ENCODE measurements at regions not wholly inside any gene's neighbourhood (a gene's known extent, or its start where the extent isn't known, plus 50 kb on each side); places are given as distances from the start of the nearest gene placed in this dataset.

- no peak overlapping the region for H3K4me2 ChIP-seq (replicated peaks; ENCODE audit: low read depth, low read length, poor library complexity, severe bottlenecking)
- H3K4me1 ChIP-seq (ENCODE audit: control insufficient read depth in 2 of 2, insufficient read depth in 2 of 2, low read length in 2 of 2): peaks cover 0 to 7% of the 10 kb centered on the region in 2 donors
- no peak overlapping the region for H3K4me3 ChIP-seq (ENCODE audit: control extremely low read depth in 1 of 5, extremely low read depth in 1 of 5, insufficient read depth in 1 of 5, low read depth in 2 of 5, low read length in 4 of 5)
- no CpG with 5 or more reads among the region's 3 CpGs for WGBS (ENCODE audit: insufficient coverage)
- DNase-seq: no peak
- Mint-ChIP-seq H3K9me3 (ENCODE audit: insufficient read depth) (no peaks in the 10 kb centered on the region), H3K4me1 (peaks cover 8% of the 10 kb centered on the region), H3K27me3 (no peaks in the 10 kb centered on the region), H3K4me3 (no peak overlapping the region), H3K27ac (no peak overlapping the region)
- intact Hi-C loops (cut with micrococcal nuclease): no loop called here
- no peaks in the 10 kb centered on the region for H3K27me3 ChIP-seq (replicated peaks in 1 of 4; ENCODE audit: control extremely low read depth in 1 of 4, control insufficient read depth in 3 of 4, insufficient read depth in 4 of 4, low read length in 3 of 4)
- POLR2A ChIA-PET: no interaction called here
- no peaks in the 10 kb centered on the region for H3K9me3 ChIP-seq (ENCODE audit: control extremely low read depth in 1 of 3, control insufficient read depth in 2 of 3, insufficient read depth in 1 of 3, low read length in 2 of 3)
- CTCF ChIA-PET: no interaction called here
- TF ChIP-seq CTCF (IDR thresholded peaks at IDR 0.05) (no peak), EZH2 (IDR thresholded peaks at IDR 0.05; ENCODE audit: borderline replicate concordance, insufficient read depth, low read depth, low read length, poor library complexity, severe bottlenecking) (no peak)
- H3K79me2 ChIP-seq (ENCODE audit: control insufficient read depth, insufficient read depth, low read length): no peaks in the 10 kb centered on the region
- no peak overlapping the region for H3K27ac ChIP-seq (ENCODE audit: low read length in 2 of 2)
- no peak overlapping the region for H2AFZ ChIP-seq (ENCODE audit: insufficient read depth, low read depth, low read length, poor library complexity, severe bottlenecking)
- no peak overlapping the region for H3K9ac ChIP-seq (ENCODE audit: low read length)
- ATAC-seq (ENCODE audit: low read depth): no peak
- no peaks in the 10 kb centered on the region for H3K36me3 ChIP-seq (replicated peaks in 1 of 2; ENCODE audit: control extremely low read depth in 1 of 2, control insufficient read depth in 1 of 2, extremely low read depth in 1 of 2, insufficient read depth in 2 of 2, low read length in 1 of 2)
- no peaks in the 10 kb centered on the region for H4K20me1 ChIP-seq (ENCODE audit: control insufficient read depth, insufficient read depth, low read length, poor library complexity, severe bottlenecking)
Observed at GRCh38 chr7:17118412-17118811, 180.0 kb upstream of the AHR start.

- Histone ChIP-seq H3K9ac (ENCODE audit: low read length) (no peak overlapping the region), H4K20me1 (ENCODE audit: control insufficient read depth, insufficient read depth, low read length, poor library complexity, severe bottlenecking) (no peaks in the 10 kb centered on the region), H3K27me3 (replicated peaks in 1 of 4; ENCODE audit: control extremely low read depth in 1 of 4, control insufficient read depth in 3 of 4, insufficient read depth in 4 of 4, low read length in 3 of 4) (no peaks in the 10 kb centered on the region), H3K4me2 (replicated peaks; ENCODE audit: low read depth, low read length, poor library complexity, severe bottlenecking) (no peak overlapping the region), H3K79me2 (ENCODE audit: control insufficient read depth, insufficient read depth, low read length) (no peaks in the 10 kb centered on the region), H3K4me3 (ENCODE audit: control extremely low read depth in 1 of 5, extremely low read depth in 1 of 5, insufficient read depth in 1 of 5, low read depth in 2 of 5, low read length in 4 of 5) (no peak overlapping the region), H3K27ac (ENCODE audit: low read length in 2 of 2) (no peak overlapping the region), H3K36me3 (replicated peaks in 1 of 2; ENCODE audit: control extremely low read depth in 1 of 2, control insufficient read depth in 1 of 2, extremely low read depth in 1 of 2, insufficient read depth in 2 of 2, low read length in 1 of 2) (no peaks in the 10 kb centered on the region), H3K9me3 (ENCODE audit: control extremely low read depth in 1 of 3, control insufficient read depth in 2 of 3, insufficient read depth in 1 of 3, low read length in 2 of 3) (no peaks in the 10 kb centered on the region), H2AFZ (ENCODE audit: insufficient read depth, low read depth, low read length, poor library complexity, severe bottlenecking) (no peak overlapping the region), H3K4me1 (ENCODE audit: control insufficient read depth in 2 of 2, insufficient read depth in 2 of 2, low read length in 2 of 2) (peaks cover 0 to 7% of the 10 kb centered on the region in 2 donors)
- no CpG with 5 or more reads among the region's 2 CpGs for WGBS (ENCODE audit: insufficient coverage)
- no peak for DNase-seq
- POLR2A ChIA-PET: no interaction called here
- H3K4me3 Mint-ChIP-seq: no peak overlapping the region
- ATAC-seq (ENCODE audit: low read depth): no peak
- CTCF ChIA-PET: no interaction called here
- H3K27me3 Mint-ChIP-seq: no peaks in the 10 kb centered on the region
- intact Hi-C loops (cut with micrococcal nuclease): no loop called here
- H3K4me1 Mint-ChIP-seq: peaks cover 9% of the 10 kb centered on the region
- no peak overlapping the region for H3K27ac Mint-ChIP-seq
- no peaks in the 10 kb centered on the region for H3K9me3 Mint-ChIP-seq (ENCODE audit: insufficient read depth)
- no peak for TF ChIP-seq EZH2 (IDR thresholded peaks at IDR 0.05; ENCODE audit: borderline replicate concordance, insufficient read depth, low read depth, low read length, poor library complexity, severe bottlenecking)
- TF ChIP-seq CTCF (IDR thresholded peaks at IDR 0.05): no peak
Observed at GRCh38 chr7:17120756-17121155, 177.7 kb upstream of the AHR start.

Measured in B cell (primary cell).